Stimulated activated CD4-positive, alpha-beta T cell treated with anti-CD3 and anti-CD28 coated beads, Interleukin-15, amount 100 ng/mL, for 48 hours (primary cell): ENCODE measurements at regions not wholly inside any gene's neighbourhood (a gene's known extent, or its start where the extent isn't known, plus 50 kb on each side); places are given as distances from the start of the nearest gene placed in this dataset.
A peak's percentile ranks its signal among the peaks of the same experiment; 100 is the strongest.
"Not testable (repeated sequence)": the region's sequence is repeated elsewhere in the genome, so short reads cannot be mapped to it uniquely, and the experiment has no call there.

Experiments used
- DNase-seq, 2 donors: peaks; one replicate each; pipeline ENCODE4 v3.0.0-alpha.2; 2020; ENCODE audit warnings: low read depth in 2 of 2

GRCh38 chr1:222066539-222066938 is 324.6 kb upstream of the DUSP10 start:
- no peak for DNase-seq

- DNase-seq, result no peak
These were observed 323.3 kb upstream of the DUSP10 start for GRCh38 chr1:222065234-222065633.

- DNase-seq, result no peak
These were observed 322.7 kb upstream of the DUSP10 start for GRCh38 chr1:222064388-222065211.

- no peak for DNase-seq
These were observed 320.8 kb upstream of the DUSP10 start for GRCh38 chr1:222062640-222063039.

GRCh38 chr1:222061711-222062359 is 319.9 kb upstream of the DUSP10 start:
- no peak for DNase-seq

- no peak for DNase-seq
These were observed 318.5 kb upstream of the DUSP10 start for GRCh38 chr1:222060210-222060916.

- no peak for DNase-seq
These were observed 316.4 kb upstream of the DUSP10 start for GRCh38 chr1:222058249-222058648.

- peak in 1 of 2 donors; percentile 3 for DNase-seq
These were observed 315.3 kb upstream of the DUSP10 start for GRCh38 chr1:222057162-222057561.

GRCh38 chr1:222054416-222054815 is 312.5 kb upstream of the DUSP10 start:
- no peak for DNase-seq

GRCh38 chr1:222053790-222054294 is 312.0 kb upstream of the DUSP10 start:
- DNase-seq, result no peak

- not testable (repeated sequence) for DNase-seq
These were observed 309.4 kb upstream of the DUSP10 start for GRCh38 chr1:222051311-222051710.

- not testable (repeated sequence) for DNase-seq
These were observed 307.8 kb upstream of the DUSP10 start for GRCh38 chr1:222049661-222050060.

- no peak for DNase-seq
These were observed 307.3 kb upstream of the DUSP10 start for GRCh38 chr1:222049176-222049575.

- DNase-seq, result no peak
These were observed 306.3 kb upstream of the DUSP10 start for GRCh38 chr1:222048094-222048595.

GRCh38 chr1:222047366-222047765 is 305.5 kb upstream of the DUSP10 start:
- DNase-seq, result no peak

GRCh38 chr1:222046684-222047263 is 304.9 kb upstream of the DUSP10 start:
- no peak for DNase-seq

GRCh38 chr1:222045786-222046185 is 303.9 kb upstream of the DUSP10 start:
- DNase-seq, result no peak

- DNase-seq, result no peak
These were observed 303.3 kb upstream of the DUSP10 start for GRCh38 chr1:222045236-222045635.

- no peak for DNase-seq
These were observed 301.8 kb upstream of the DUSP10 start for GRCh38 chr1:222043444-222044292.

GRCh38 chr1:222042120-222042519 is 300.2 kb upstream of the DUSP10 start:
- DNase-seq, result no peak

GRCh38 chr1:222040955-222041354 is 299.1 kb upstream of the DUSP10 start:
- DNase-seq, result no peak
